NCI-H226 (cell line): ENCODE measurements at regions not wholly inside any gene's neighbourhood (a gene's known extent, or its start where the extent isn't known, plus 50 kb on each side); places are given as distances from the start of the nearest gene placed in this dataset.
A peak's percentile ranks its signal among the peaks of the same experiment; 100 is the strongest.

ENCODE experiments used
- DNase-seq: peaks from one replicate; pipeline ENCODE4 v3.0.0-alpha.2; 2015

- DNase-seq = no peak
Observed at GRCh38 chr2:217288472-217289063, 428.7 kb upstream of the TNP1 start.

GRCh38 chr2:217286833-217287232, 427.0 kb upstream of the TNP1 start:
- peak; percentile 67 for DNase-seq

GRCh38 chr2:217285926-217286325, 426.1 kb upstream of the TNP1 start:
- no peak for DNase-seq

GRCh38 chr2:217283460-217283859, 423.6 kb upstream of the TNP1 start:
- DNase-seq = no peak

GRCh38 chr2:217282531-217282930, 422.7 kb upstream of the TNP1 start:
- peak; percentile 9 for DNase-seq

GRCh38 chr2:217279556-217279955, 419.7 kb upstream of the TNP1 start:
- peak; percentile 66 for DNase-seq

GRCh38 chr2:217279140-217279539, 419.3 kb upstream of the TNP1 start:
- no peak for DNase-seq

- DNase-seq = peak; percentile 82
Observed at GRCh38 chr2:217277646-217278398, 418.0 kb upstream of the TNP1 start.

GRCh38 chr2:217276433-217276832, 416.6 kb upstream of the TNP1 start:
- no peak for DNase-seq

GRCh38 chr2:217275091-217275490, 415.2 kb upstream of the TNP1 start:
- no peak for DNase-seq

- DNase-seq = no peak
Observed at GRCh38 chr2:217274578-217274977, 414.7 kb upstream of the TNP1 start.

- DNase-seq = no peak
Observed at GRCh38 chr2:217273851-217274250, 414.0 kb upstream of the TNP1 start.

GRCh38 chr2:217273162-217273561, 413.3 kb upstream of the TNP1 start:
- no peak for DNase-seq

- DNase-seq = no peak
Observed at GRCh38 chr2:217271813-217272212, 411.9 kb upstream of the TNP1 start.

- DNase-seq = no peak
Observed at GRCh38 chr2:217270485-217271121, 410.7 kb upstream of the TNP1 start.

- DNase-seq = no peak
Observed at GRCh38 chr2:217269701-217270484, 410.0 kb upstream of the TNP1 start.

- DNase-seq = no peak
Observed at GRCh38 chr2:217268978-217269377, 409.1 kb upstream of the TNP1 start.

- no peak for DNase-seq
Observed at GRCh38 chr2:217267758-217268157, 407.9 kb upstream of the TNP1 start.

- no peak for DNase-seq
Observed at GRCh38 chr2:217263756-217264155, 403.9 kb upstream of the TNP1 start.

- no peak for DNase-seq
Observed at GRCh38 chr2:217262911-217263310, 403.0 kb upstream of the TNP1 start.

GRCh38 chr2:217261452-217261851, 401.6 kb upstream of the TNP1 start:
- peak; percentile 67 for DNase-seq

- DNase-seq = no peak
Observed at GRCh38 chr2:217260441-217261115, 400.7 kb upstream of the TNP1 start.

GRCh38 chr2:217258170-217258569, 398.3 kb upstream of the TNP1 start:
- no peak for DNase-seq
